ENCODE measurements at regions not wholly inside any gene's neighbourhood (a gene's known extent, or its start where the extent isn't known, plus 50 kb on each side); places are given as distances from the start of the nearest gene placed in this dataset.

GRCh38 chr1:78227705-78228635 is 182.2 kb downstream of the GIPC2 start:
- H3K4me3 ChIP-seq (ENCODE audit: insufficient read depth, low read length, poor library complexity, severe bottlenecking) = no peak overlapping the region
- H3K36me3 ChIP-seq (ENCODE audit: low read length) = no peaks in the 10 kb centered on the region
- H3K27ac ChIP-seq (ENCODE audit: low read depth, low read length) = no peak overlapping the region
- H2AFZ ChIP-seq (ENCODE audit: low read depth, low read length, severe bottlenecking) = no peak overlapping the region
- H4K20me1 ChIP-seq (ENCODE audit: low read depth, low read length) = no peaks in the 10 kb centered on the region
- H3K27me3 ChIP-seq (ENCODE audit: low read length) = no peaks in the 10 kb centered on the region; the same call in 1 of the 2 replicates
- H3K9me3 ChIP-seq (ENCODE audit: insufficient read depth, low read length) = no peaks in the 10 kb centered on the region
- H3K79me2 ChIP-seq (ENCODE audit: insufficient read depth, low read length) = no peaks in the 10 kb centered on the region
- no peak overlapping the region for H3K9ac ChIP-seq (ENCODE audit: low read length)
- H3K9me2 ChIP-seq (replicated peaks; ENCODE audit: insufficient read depth, low read length) = no peaks in the 10 kb centered on the region
- H3K4me2 ChIP-seq (ENCODE audit: low read depth, low read length, poor library complexity, severe bottlenecking) = no peak overlapping the region
- TF ChIP-seq EZH2phosphoT487 (conservative IDR thresholded peaks at IDR 0.05; ENCODE audit: low read length) (no peak), CTCF (IDR thresholded peaks at IDR 0.05; ENCODE audit: insufficient read depth, low read length, poor library complexity, severe bottlenecking) (no peak)
- no peaks in the 10 kb centered on the region for H3F3A ChIP-seq (ENCODE audit: insufficient read depth)

GRCh38 chr1:78229344-78229743 is 183.6 kb downstream of the GIPC2 start:
- Histone ChIP-seq H3K9ac (ENCODE audit: low read length) (no peak overlapping the region), H3F3A (ENCODE audit: insufficient read depth) (no peaks in the 10 kb centered on the region), H4K20me1 (ENCODE audit: low read depth, low read length) (no peaks in the 10 kb centered on the region), H3K27ac (ENCODE audit: low read depth, low read length) (no peak overlapping the region), H3K4me3 (ENCODE audit: insufficient read depth, low read length, poor library complexity, severe bottlenecking) (no peak overlapping the region), H3K9me3 (ENCODE audit: insufficient read depth, low read length) (no peaks in the 10 kb centered on the region), H3K36me3 (ENCODE audit: low read length) (no peaks in the 10 kb centered on the region), H2AFZ (ENCODE audit: low read depth, low read length, severe bottlenecking) (no peak overlapping the region), H3K4me2 (ENCODE audit: low read depth, low read length, poor library complexity, severe bottlenecking) (no peak overlapping the region), H3K79me2 (ENCODE audit: insufficient read depth, low read length) (no peaks in the 10 kb centered on the region), H3K27me3 (ENCODE audit: low read length) (no peaks in the 10 kb centered on the region), H3K9me2 (replicated peaks; ENCODE audit: insufficient read depth, low read length) (no peaks in the 10 kb centered on the region)
- TF ChIP-seq CTCF (IDR thresholded peaks at IDR 0.05; ENCODE audit: insufficient read depth, low read length, poor library complexity, severe bottlenecking) (no peak), EZH2phosphoT487 (conservative IDR thresholded peaks at IDR 0.05; ENCODE audit: low read length) (no peak)

- H3K27me3 ChIP-seq (ENCODE audit: low read length) = no peaks in the 10 kb centered on the region
- no peak overlapping the region for H3K9ac ChIP-seq (ENCODE audit: low read length)
Measured at GRCh38 chr1:78231477-78231876, 185.7 kb downstream of the GIPC2 start.

More at GRCh38 chr1:78231477-78231876, 185.7 kb downstream of the GIPC2 start:
- Histone ChIP-seq H2AFZ (ENCODE audit: low read depth, low read length, severe bottlenecking) (no peak overlapping the region), H3K36me3 (ENCODE audit: low read length) (no peaks in the 10 kb centered on the region), H3K9me3 (ENCODE audit: insufficient read depth, low read length) (no peaks in the 10 kb centered on the region), H3K4me2 (ENCODE audit: low read depth, low read length, poor library complexity, severe bottlenecking) (no peak overlapping the region), H3K79me2 (ENCODE audit: insufficient read depth, low read length) (no peaks in the 10 kb centered on the region), H3K9me2 (replicated peaks; ENCODE audit: insufficient read depth, low read length) (0 out of 2 replicates have a peak, but pooled peaks cover 5% of the 10 kb centered on the region), H3F3A (ENCODE audit: insufficient read depth) (no peaks in the 10 kb centered on the region), H4K20me1 (ENCODE audit: low read depth, low read length) (no peaks in the 10 kb centered on the region), H3K27ac (ENCODE audit: low read depth, low read length) (no peak overlapping the region), H3K4me3 (ENCODE audit: insufficient read depth, low read length, poor library complexity, severe bottlenecking) (no peak overlapping the region)
- TF ChIP-seq EZH2phosphoT487 (conservative IDR thresholded peaks at IDR 0.05; ENCODE audit: low read length) = no peak
- no peak for TF ChIP-seq CTCF (IDR thresholded peaks at IDR 0.05; ENCODE audit: insufficient read depth, low read length, poor library complexity, severe bottlenecking)
